HG03565 (cell line): ENCODE measurements at regions not wholly inside any gene's neighbourhood (a gene's known extent, or its start where the extent isn't known, plus 50 kb on each side); places are given as distances from the start of the nearest gene placed in this dataset.
A peak's percentile ranks its signal among the peaks of the same experiment; 100 is the strongest.

Experiments
- ATAC-seq: cut with Tn5 transposase; IDR thresholded peaks from one replicate; pipeline ENCODE4 v1.9.1; 2021; ENCODE audit warnings: mild to moderate bottlenecking, moderate library complexity; ENCODE audit not compliant: unreplicated experiment

DNA sequence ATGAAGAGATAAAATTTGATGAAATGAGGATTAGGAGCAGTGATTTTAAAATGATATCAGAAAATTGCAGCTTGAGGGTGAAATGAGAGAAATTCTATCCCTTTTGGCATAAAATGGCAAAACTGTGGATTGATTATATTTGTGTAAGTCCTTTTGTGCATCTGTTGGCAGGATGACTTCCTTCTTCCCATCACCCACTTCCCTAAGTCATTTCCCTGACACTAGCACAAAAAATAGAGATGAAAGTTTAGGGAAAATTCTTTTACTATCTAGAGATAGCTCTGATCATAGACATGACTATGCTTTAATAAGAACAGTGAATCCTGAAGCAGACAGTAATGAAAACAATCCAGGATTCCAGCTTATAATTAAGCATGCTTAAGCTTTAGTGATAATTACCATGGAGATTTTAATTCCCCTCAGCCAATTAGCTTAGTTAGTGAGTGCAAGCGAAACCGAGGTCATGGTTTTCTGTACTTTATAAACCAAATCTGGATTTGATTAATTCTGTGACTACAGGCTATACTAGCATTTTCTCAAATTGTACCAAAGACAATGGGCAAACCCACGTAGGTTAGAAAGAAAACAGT, 163.6 kb upstream of the TARS1 start:
- no peak for ATAC-seq

DNA sequence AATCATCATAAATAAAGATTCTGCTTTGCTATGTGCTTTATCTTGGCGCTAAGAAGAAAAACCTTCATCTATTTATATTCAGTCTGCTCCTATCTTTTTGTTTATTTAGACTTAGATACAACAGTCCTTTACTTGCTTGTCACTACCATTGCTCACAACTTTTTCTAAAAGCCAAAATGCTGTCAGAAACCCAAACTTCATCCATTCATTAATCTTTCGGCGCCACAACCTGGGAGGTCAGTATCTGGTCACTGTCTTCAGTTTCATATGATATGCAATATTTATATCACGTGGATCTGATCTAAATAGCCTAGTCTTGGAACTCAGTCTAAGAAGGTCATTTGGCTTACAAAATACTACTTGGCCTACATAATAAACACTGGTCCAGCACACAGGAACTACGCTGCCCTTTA, 159.3 kb upstream of the TARS1 start:
- no peak for ATAC-seq

DNA sequence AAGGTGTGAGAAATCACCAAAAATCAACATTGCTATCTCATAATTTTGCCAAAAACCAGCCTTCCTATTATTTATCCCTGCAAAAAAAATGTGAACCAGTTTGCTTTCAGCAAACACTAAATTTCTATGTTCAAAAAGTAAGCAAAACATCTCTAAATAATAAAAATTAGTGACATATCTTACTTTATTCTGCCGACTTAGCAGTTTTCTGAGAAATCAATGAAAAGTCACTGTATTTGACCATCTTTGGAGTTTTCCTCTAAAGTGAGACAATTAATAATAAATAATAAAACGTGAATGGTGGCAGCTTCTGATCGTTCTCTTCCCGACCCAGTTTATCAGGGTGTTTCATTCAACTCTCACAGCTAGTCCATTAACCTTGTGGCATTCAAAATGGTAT, 158.6 kb upstream of the TARS1 start:
- no peak for ATAC-seq

- ATAC-seq: no peak
These were observed 158.1 kb upstream of the TARS1 start for GRCh38 chr5:33282696-33283095.

DNA sequence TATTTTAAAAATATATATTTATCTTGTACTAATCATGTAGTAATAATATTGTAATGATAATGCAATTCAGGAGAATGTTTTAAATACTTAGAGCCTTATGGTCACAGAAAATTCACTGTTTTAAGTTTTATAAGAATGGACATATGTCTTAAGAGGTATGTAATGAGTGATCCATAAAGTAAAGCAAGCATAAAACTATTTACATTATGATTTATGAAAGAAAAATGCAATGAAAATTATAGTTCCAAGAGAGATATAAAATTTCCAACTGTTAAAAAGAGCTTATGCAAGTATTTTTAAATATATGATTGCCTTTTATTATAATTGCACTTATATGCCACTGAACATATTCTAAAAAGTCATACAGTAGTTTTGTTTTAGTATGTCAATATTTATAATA, 157.5 kb upstream of the TARS1 start:
- no peak for ATAC-seq

GRCh38 chr5:33284681-33285080, 156.1 kb upstream of the TARS1 start:
- no peak for ATAC-seq

DNA sequence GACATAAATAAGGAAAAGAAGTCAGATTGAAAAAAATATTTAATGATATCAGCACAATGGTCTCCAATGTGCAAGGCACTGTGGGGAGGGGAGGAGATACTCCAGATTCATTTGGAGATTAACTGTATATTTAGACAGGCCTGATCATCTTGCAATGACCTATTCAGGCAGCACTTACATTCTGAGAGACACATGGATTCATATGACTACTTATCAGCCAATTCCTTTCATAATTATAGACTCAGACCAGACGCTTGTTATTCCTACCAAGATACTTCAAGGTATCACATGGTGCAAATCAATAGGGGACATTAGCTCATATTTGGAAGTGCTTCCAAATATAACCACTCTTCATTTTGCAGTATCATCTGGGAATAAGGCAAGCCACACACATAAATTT, 153.5 kb upstream of the TARS1 start:
- ATAC-seq: no peak

- ATAC-seq: no peak
These were observed 149.4 kb upstream of the TARS1 start for GRCh38 chr5:33291216-33292000.

- ATAC-seq: no peak
These were observed 143.0 kb upstream of the TARS1 start for GRCh38 chr5:33297760-33298216.

DNA sequence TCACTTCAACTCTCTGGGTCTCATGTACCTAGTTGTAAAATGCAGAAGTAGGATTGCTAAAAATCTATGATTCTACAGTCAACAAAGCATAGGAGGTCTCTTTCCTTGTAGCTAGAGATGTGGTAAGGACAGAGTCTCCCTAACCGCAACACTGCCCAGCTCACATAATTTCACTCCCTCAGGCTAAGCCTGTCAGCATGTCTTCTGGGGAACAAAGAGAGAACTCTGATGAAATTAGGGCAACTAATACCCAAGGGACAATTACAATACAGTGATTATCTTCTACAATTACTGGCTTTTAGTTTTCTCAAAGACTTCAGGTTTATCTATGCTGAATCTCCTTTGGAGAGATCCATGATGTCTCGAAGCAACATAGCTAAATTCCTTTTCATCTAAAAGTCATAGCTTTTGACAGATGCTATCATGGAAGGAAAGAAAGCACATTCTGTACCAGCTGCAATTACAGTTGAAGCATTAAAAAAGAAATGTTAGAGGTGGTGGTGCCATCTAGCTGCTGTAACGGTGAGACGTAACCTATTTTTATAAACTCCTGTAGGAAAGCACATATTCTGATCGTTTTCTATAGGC, 141.1 kb upstream of the TARS1 start:
- ATAC-seq: no peak

DNA sequence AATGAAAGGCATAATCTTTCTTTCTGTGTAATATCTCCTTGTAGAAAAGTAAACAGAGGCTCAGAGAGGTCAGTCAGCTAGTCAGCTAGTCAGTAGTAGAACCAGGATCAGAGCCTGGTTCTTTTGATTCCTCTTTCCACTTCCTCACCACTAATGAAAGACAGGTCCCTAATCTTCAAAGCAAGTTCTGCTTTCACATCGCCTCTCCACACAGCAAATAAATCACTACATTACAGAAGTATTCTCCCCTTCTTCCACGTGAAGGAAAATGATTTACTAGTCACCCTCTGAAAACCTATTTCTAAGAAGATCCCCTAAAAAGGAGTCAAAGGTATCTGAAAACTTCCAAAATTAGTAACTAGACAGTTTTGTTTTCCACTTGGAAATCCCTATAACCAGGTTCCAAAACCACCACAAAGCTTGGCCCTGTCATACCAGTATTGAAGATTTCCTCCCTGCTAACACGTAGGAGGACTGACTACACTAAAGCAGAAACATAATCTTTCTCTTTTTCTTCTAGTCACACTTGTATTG, 140.5 kb upstream of the TARS1 start:
- ATAC-seq: peak; percentile 70

DNA sequence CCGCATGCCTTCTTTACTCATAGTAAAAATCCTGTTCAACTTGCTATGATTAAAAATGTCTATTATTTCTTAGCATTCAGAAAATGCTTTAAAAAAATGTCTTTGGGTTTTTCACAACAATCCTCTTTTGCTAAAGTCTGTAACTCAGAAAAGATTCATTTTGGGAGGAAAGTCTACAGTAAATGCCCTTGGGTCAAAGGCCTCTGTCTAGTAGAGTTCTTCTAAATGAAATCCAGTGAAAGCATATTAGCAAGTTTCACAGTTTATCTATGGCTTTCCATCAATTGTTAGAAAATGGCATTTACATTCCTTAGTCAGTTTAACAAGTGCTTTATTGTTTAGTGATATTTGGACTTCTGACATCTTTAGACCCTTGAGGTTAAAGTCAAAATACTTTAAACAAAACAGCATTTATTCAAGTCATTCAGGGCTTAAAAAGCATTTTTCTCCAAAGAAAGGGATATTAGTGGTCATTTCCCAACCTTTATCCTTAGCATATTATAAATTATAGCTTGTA, 137.1 kb upstream of the TARS1 start:
- no peak for ATAC-seq

DNA sequence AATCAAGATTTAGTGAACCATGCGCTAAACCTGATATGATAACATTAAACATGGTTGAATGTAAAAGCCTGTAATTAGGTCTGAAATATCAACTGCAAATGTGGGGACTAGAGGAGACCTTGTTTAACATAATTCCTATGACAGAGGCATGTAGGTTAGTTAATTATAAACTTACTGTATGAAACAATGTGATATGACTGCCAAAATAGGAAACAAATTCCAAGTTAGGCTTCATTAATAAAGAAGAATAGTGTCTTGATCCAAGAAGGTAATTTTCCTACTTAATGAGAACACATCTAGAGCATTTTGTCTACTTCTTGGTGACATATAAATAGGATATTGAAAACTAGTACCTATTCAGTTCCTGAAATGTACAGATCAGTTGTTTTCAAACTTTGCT, 136.2 kb upstream of the TARS1 start:
- ATAC-seq: no peak

- ATAC-seq: no peak
These were observed 135.2 kb upstream of the TARS1 start for GRCh38 chr5:33305572-33305971.

DNA sequence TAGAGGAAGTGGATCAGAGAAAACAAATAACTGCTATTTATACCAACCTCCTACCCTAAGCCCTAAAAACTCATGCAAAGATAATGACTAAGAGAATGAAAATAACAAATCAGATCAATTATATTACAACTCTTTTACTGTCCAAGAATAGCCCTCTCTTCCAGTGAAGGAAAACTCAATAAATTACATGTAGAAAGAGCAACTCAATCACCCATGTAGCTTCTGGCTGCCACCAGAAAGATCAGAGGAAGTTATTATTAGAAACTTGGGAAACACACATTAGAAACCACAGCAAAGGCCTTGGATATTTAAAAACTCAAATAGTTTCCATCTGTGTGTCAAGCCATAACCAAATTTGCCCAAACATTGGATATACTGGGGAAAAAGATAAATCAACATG, 134.0 kb upstream of the TARS1 start:
- no peak for ATAC-seq

- ATAC-seq: no peak
These were observed 132.2 kb upstream of the TARS1 start for GRCh38 chr5:33308586-33308985.

DNA sequence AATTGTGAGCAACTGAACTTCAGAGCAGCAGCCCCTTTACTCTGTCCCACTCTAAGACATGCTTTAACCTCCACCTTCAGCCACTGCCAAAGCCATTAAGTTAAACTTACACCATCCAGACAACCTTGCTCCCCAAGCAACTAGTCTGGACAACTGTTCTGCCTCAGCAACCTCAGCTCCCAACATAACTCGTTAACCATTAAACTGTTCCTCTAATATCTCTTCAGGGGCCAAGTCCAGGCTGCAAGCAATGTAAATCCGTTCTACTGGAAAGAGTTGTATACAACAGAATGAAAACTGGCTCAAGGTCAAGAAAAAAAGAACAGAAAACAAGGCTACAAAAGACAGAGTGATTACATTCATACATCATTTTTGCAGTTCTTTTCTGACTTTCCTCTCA, 131.7 kb upstream of the TARS1 start:
- no peak for ATAC-seq

DNA sequence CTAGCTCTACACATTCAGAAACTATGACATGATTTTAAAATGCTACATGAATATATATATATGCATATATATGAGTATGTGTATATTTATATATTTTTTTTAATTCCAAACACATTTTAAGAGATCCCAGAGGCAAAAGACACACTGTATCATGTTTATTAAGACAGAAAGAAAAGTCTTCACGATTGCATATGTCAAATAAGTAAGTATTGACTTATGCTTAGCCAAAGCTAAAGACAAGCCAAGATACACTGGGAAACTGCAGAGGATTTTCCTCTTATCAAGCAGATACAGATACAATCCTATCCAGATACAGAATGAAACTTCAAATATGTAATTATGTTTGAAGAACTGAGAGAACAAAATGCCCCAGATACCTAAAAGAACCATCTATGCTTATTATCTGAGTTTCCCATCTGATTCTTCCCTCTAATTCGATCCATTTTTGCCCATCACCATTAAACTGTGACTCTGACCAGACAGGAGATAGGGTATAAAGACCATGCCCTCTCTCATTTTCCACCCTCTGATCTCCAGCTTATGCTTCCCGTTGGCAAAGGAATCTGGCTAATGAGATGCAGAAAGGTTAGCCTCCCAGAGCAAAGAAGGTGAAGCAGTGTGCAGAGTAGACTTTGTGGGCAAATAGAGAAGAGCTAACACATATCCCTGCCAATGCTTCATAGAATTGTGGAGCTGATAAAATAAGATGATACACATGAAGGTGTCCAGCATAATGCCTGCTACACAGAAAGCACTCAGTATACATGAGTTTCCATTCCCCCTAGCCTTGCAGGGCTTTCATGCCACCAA, 131.0 kb upstream of the TARS1 start:
- no peak for ATAC-seq

DNA sequence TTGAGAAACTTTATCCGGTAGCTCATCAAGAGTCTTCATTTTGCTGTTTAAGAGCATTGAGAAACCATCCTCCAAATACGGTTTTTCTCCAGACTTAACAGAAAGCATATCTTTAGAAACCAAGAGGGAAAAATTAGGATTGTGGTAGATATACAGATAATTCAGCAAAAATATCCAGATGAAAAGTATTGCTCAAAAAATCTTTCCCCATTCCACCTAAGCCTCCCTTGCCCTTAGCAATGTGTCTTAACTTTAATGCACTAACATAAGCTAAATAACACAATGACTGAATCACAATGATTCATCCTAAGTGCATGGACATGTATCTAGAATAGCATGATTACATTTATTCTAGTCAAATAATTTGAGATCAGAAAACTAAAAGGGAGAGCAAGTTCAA, 130.3 kb upstream of the TARS1 start:
- ATAC-seq: no peak

GRCh38 chr5:33311893-33312292, 128.9 kb upstream of the TARS1 start:
- ATAC-seq: no peak
